Parathyroid adenoma (tissue), 2 donors: ENCODE measurements at regions not wholly inside any gene's neighbourhood (a gene's known extent, or its start where the extent isn't known, plus 50 kb on each side); places are given as distances from the start of the nearest gene placed in this dataset.

Experiments used
- H2AFZ ChIP-seq: fragments of 300-600 bp; sonication (generic); one replicate; pipeline ENCODE4 v1.7.0; 2017; ENCODE audit warnings: antibody characterized with exemption, mild to moderate bottlenecking
- H3K27ac ChIP-seq: fragments of 300-600 bp; sonication (generic); one replicate; pipeline ENCODE4 v1.7.0; 2017
- H3K27me3 ChIP-seq: fragments of 300-600 bp; sonication (generic); one replicate; pipeline ENCODE4 v1.7.0; 2017; ENCODE audit warnings: low read length; ENCODE audit not compliant: control insufficient read depth, insufficient read depth
- H3K36me3 ChIP-seq: fragments of 300-600 bp; sonication (generic); one replicate; pipeline ENCODE4 v1.7.0; 2017; ENCODE audit warnings: low read length; ENCODE audit not compliant: control insufficient read depth, insufficient read depth
- H3K4me1 ChIP-seq: fragments of 300-600 bp; sonication (generic); one replicate; pipeline ENCODE4 v1.7.0; 2017; ENCODE audit warnings: control low read depth
- H3K4me2 ChIP-seq: fragments of 300-600 bp; sonication (generic); one replicate; pipeline ENCODE4 v1.7.0; 2017; ENCODE audit warnings: low read length
- H3K4me3 ChIP-seq: fragments of 300-600 bp; sonication (generic); one replicate; pipeline ENCODE4 v1.7.0; 2017; ENCODE audit warnings: low read depth, low read length
- H3K79me2 ChIP-seq: fragments of 300-600 bp; sonication (generic); one replicate; pipeline ENCODE4 v1.7.0; 2017; ENCODE audit warnings: control low read depth
- H3K9ac ChIP-seq: fragments of 300-600 bp; sonication (generic); one replicate; pipeline ENCODE4 v1.7.0; 2017; ENCODE audit warnings: mild to moderate bottlenecking
- H3K9me3 ChIP-seq: fragments of 300-600 bp; sonication (generic); one replicate; pipeline ENCODE4 v1.7.0; 2017; ENCODE audit warnings: low read length; ENCODE audit not compliant: control insufficient read depth
- CTCF ChIP-seq: fragments of 300-600 bp; sonication (generic); IDR thresholded peaks from one replicate; pipeline ENCODE4 v1.7.0; 2017; ENCODE audit warnings: antibody characterized with exemption, mild to moderate bottlenecking
- donor health status: primary hyperparathyroidism.

- Histone ChIP-seq H3K9me3 (no peaks in the 10 kb centered on the region), H3K4me3 (no peak overlapping the region), H3K4me2 (no peak overlapping the region), H3K79me2 (no peaks in the 10 kb centered on the region), H3K36me3 (no peaks in the 10 kb centered on the region), H2AFZ (no peak overlapping the region), H3K27ac (no peak overlapping the region), H3K4me1 (no peaks in the 10 kb centered on the region), H3K27me3 (no peaks in the 10 kb centered on the region), H3K9ac (no peak overlapping the region)
- no peak for TF ChIP-seq CTCF
These were observed 228.8 kb downstream of the CDH11 start for GRCh38 chr16:64892835-64893785.

GRCh38 chr16:64889446-64889845, 232.4 kb downstream of the CDH11 start:
- no peak for TF ChIP-seq CTCF
- no peak overlapping the region for H2AFZ ChIP-seq
- no peaks in the 10 kb centered on the region for H3K36me3 ChIP-seq
- H3K9ac ChIP-seq: no peak overlapping the region
- no peaks in the 10 kb centered on the region for H3K79me2 ChIP-seq
- no peak overlapping the region for H3K4me3 ChIP-seq
- H3K27me3 ChIP-seq: no peaks in the 10 kb centered on the region
- no peak overlapping the region for H3K4me2 ChIP-seq
- H3K4me1 ChIP-seq: no peaks in the 10 kb centered on the region
- H3K9me3 ChIP-seq: no peaks in the 10 kb centered on the region
- H3K27ac ChIP-seq: no peak overlapping the region

- Histone ChIP-seq H3K27ac (no peak overlapping the region), H3K4me2 (no peak overlapping the region), H3K9ac (no peak overlapping the region), H3K9me3 (no peaks in the 10 kb centered on the region), H3K27me3 (no peaks in the 10 kb centered on the region), H3K4me1 (no peaks in the 10 kb centered on the region), H2AFZ (no peak overlapping the region), H3K79me2 (no peaks in the 10 kb centered on the region), H3K4me3 (no peak overlapping the region), H3K36me3 (no peaks in the 10 kb centered on the region)
- TF ChIP-seq CTCF: no peak
These were observed 234.2 kb downstream of the CDH11 start for GRCh38 chr16:64887651-64888050.

GRCh38 chr16:64882078-64882784, 239.6 kb downstream of the CDH11 start:
- Histone ChIP-seq H3K9ac (no peak overlapping the region), H3K27ac (no peak overlapping the region), H2AFZ (no peak overlapping the region), H3K4me1 (no peaks in the 10 kb centered on the region), H3K4me3 (no peak overlapping the region), H3K27me3 (no peaks in the 10 kb centered on the region), H3K4me2 (no peak overlapping the region), H3K36me3 (no peaks in the 10 kb centered on the region), H3K79me2 (no peaks in the 10 kb centered on the region), H3K9me3 (no peaks in the 10 kb centered on the region)
- TF ChIP-seq CTCF: no peak
